VCaP (cell line): ENCODE measurements at regions not wholly inside any gene's neighbourhood (a gene's known extent, or its start where the extent isn't known, plus 50 kb on each side); places are given as distances from the start of the nearest gene placed in this dataset.

Experiments used
- H3K27ac ChIP-seq: fragments of 450-650 bp; 2 replicates; pipeline ENCODE4 v1.5.1; 2017
- TF ChIP-seq, protein P1 (sequence below): fragments of 450-650 bp; conservative IDR thresholded peaks from 2 replicates; pipeline ENCODE4 v1.5.1; 2017; ENCODE audit warnings: mild to moderate bottlenecking, moderate library complexity

DNA sequence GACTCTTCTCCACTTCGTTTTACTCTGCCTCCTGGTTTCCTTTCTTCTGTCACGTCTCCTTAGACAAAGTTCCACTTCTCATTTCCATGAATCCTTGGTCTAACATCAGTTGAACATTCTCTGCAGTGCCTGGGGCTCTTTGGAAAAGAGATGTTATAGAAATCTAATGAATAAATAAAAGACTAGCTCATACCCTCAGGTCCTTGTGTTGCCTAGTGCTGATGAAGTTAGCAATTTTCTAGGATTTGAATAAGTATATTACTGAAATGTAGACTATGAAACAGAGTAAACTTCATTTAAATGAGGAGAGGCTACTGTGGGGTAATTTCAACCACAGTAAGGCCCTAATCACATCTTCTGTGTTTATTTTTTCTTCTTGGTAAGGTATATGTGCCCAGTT is 146.9 kb upstream of the CADPS start:
- TF ChIP-seq, protein P1, sequence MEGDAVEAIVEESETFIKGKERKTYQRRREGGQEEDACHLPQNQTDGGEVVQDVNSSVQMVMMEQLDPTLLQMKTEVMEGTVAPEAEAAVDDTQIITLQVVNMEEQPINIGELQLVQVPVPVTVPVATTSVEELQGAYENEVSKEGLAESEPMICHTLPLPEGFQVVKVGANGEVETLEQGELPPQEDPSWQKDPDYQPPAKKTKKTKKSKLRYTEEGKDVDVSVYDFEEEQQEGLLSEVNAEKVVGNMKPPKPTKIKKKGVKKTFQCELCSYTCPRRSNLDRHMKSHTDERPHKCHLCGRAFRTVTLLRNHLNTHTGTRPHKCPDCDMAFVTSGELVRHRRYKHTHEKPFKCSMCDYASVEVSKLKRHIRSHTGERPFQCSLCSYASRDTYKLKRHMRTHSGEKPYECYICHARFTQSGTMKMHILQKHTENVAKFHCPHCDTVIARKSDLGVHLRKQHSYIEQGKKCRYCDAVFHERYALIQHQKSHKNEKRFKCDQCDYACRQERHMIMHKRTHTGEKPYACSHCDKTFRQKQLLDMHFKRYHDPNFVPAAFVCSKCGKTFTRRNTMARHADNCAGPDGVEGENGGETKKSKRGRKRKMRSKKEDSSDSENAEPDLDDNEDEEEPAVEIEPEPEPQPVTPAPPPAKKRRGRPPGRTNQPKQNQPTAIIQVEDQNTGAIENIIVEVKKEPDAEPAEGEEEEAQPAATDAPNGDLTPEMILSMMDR = no peak
- no peak overlapping the region for H3K27ac ChIP-seq

DNA sequence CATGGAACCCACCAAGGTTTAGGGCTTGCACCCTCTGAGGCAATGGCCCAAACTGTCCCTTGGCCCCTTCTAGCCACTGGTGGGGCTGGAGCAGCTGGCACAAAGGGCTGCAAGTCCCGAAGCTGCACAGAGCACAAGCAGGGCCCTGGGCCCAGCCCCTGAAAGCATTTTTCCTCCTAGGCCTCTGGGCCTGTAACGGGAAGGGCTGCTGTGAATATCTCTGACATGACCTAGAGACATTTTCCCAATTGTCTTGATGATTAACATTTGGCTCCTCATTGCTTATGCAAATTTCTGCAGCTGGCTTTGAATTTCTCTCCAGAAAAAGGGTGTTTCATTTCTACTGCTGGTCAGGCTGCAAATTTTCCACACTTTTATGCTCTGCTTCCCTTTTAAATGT is 151.5 kb upstream of the CADPS start:
- H3K27ac ChIP-seq = no peak overlapping the region
- TF ChIP-seq, protein P1 = no peak

DNA sequence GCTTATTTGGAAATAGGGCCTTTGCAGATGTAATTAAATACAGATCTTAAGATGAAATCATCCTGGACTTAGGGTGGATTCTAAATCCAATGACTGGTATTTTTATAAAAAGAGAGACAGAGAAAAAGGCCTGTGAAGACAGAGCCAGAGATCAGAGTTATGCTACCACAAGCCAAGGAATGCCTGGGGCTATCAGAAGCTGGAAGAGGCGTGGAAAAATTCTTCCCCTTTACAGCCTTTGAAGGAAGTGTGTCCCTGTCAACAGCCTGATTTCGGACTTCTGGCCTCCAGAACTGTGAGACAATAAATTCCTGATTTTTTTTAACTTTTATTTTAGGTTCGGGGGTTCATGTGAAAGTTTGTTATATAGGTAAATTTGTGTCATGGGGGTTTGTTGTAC is 154.1 kb upstream of the CADPS start:
- H3K27ac ChIP-seq = no peak overlapping the region
- TF ChIP-seq, protein P1 = no peak

DNA sequence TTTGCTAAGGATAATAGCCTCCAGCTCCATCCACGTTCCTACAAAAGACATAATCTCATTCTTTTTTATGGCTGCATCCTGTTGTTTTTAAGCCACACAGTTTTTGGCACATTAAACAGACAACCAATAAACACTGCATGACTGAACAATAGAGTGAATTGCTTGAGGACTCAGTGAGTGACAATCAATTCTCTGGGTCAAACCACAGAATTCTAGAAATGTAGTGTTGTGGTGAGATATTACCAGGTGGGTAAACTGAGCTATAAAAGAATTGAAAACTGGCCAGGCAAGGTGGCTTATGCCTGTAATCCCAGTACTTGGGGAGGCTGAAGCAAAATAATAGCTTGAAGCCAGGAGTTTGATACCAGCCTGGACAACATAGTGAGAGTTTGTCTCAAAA is 154.7 kb upstream of the CADPS start:
- no peak overlapping the region for H3K27ac ChIP-seq
- TF ChIP-seq, protein P1 = no peak

DNA sequence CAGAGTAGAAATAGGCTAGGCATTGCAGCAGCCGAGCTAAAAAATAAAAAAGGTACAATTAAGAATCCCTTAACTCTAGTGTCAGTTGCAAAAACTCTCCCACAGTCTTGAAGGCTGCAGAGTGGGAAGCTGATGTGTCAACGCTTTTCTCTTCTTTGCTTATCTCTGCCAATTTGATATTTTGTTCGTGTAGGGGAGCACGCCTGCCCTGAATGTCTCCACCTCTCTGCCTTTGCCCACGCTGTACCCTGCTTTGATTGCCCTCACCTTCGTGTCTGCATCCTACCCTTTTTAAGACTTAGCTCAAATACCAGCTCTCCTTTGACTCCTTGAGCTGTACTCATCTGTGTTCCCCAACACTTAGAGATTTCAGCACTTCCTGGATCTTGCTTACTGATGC is 155.4 kb upstream of the CADPS start:
- H3K27ac ChIP-seq = no peak overlapping the region
- TF ChIP-seq, protein P1 = no peak

DNA sequence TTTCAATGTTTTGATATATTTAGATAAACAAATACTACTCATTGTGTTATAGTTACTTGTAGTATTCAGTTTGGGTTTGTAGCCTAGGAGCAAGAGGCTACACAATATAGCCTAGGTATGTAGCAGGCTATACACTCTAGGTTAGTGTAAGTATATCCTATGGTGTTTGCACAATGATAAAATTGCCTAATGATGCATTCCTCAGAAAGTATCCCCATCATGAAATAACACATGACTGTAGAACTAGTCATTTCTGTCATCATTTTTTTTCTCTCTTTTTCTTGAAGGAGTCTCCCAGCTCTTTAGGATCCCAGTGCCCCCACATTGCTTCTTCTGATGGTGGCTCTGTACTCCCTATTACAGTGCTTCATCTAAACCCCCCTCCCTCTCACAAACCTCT is 157.7 kb upstream of the CADPS start:
- TF ChIP-seq, protein P1 = no peak
- no peak overlapping the region for H3K27ac ChIP-seq

DNA sequence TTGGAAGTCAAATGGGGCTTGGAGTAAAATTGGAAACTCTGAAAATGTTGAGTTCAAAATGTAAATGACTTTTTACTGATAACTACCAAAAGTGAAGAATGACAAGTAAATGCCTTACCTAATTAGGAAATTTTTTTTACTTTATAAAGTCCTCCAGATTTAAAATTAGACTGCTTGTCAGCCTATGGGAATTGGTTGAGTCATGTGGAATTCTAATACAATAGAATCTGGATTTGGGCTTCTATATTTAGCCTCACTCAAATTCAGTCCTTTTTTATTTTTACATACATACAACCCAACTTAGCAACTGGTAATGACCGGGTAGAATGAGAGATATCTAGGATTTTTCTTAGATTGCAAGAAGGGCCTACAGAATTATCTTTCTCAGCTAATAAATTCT is 158.9 kb upstream of the CADPS start:
- H3K27ac ChIP-seq = no peak overlapping the region
- TF ChIP-seq, protein P1 = no peak

DNA sequence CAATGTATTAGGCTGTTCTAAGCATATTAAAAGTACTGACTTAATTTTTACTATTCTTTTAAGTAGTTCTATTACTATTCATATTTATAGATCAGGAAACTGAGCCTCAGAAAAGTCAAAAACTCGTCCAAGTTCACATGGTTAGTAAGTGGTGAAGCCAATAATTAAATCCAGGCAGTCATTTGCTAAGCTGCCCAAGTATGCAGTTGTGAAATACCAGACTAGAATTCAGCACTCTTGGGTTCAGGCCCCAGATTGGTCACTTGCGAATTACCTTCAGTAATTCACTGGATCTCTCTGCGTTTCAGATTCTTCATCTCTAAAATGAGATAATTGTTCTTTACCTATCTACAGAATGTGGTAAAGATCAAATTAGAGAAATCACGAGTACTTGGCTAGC is 161.9 kb upstream of the CADPS start:
- TF ChIP-seq, protein P1 = no peak
- no peak overlapping the region for H3K27ac ChIP-seq
